ENCODE measurements at regions not wholly inside any gene's neighbourhood (a gene's known extent, or its start where the extent isn't known, plus 50 kb on each side); places are given as distances from the start of the nearest gene placed in this dataset.

DNA sequence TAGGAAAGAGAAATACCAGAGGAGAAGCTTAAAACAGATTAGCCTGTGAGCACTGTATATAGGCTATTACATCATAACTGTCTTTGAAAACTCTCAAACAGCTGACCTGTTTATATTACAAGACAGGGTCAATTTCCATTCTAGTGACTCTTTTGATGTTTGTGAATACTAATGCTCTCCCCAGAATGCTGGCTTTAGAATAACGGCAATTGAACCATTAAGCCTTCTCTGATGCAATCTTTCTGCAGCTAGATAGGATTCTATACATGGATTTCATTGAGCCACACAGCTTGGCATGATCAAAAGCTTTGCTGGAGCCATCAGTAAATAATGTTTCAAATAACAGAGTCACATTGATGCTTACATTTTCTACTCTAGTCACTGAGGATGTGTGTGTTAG, 122.7 kb upstream of the FAT3 start:
- no peak for TF ChIP-seq TAF1 (IDR thresholded peaks at IDR 0.05; ENCODE audit: borderline replicate concordance, low read depth, low read length)
- no peak for TF ChIP-seq JUND (IDR thresholded peaks at IDR 0.05)
- TF ChIP-seq EZH2phosphoT487 (IDR thresholded peaks at IDR 0.05; ENCODE audit: borderline replicate concordance, low read depth), result no peak
- no peak for TF ChIP-seq POLR2AphosphoS5 (IDR thresholded peaks at IDR 0.05; ENCODE audit: low read depth, low read length)
- TF ChIP-seq, protein P1, sequence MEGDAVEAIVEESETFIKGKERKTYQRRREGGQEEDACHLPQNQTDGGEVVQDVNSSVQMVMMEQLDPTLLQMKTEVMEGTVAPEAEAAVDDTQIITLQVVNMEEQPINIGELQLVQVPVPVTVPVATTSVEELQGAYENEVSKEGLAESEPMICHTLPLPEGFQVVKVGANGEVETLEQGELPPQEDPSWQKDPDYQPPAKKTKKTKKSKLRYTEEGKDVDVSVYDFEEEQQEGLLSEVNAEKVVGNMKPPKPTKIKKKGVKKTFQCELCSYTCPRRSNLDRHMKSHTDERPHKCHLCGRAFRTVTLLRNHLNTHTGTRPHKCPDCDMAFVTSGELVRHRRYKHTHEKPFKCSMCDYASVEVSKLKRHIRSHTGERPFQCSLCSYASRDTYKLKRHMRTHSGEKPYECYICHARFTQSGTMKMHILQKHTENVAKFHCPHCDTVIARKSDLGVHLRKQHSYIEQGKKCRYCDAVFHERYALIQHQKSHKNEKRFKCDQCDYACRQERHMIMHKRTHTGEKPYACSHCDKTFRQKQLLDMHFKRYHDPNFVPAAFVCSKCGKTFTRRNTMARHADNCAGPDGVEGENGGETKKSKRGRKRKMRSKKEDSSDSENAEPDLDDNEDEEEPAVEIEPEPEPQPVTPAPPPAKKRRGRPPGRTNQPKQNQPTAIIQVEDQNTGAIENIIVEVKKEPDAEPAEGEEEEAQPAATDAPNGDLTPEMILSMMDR (IDR thresholded peaks at IDR 0.05), result no peak
- no peak for TF ChIP-seq EP300 (IDR thresholded peaks at IDR 0.05; ENCODE audit: borderline replicate concordance in 1 of 2, low read depth in 1 of 2, low read length in 1 of 2)
- no peak for TF ChIP-seq RAD21 (IDR thresholded peaks at IDR 0.05; ENCODE audit: low read length)
- TF ChIP-seq, protein P2, sequence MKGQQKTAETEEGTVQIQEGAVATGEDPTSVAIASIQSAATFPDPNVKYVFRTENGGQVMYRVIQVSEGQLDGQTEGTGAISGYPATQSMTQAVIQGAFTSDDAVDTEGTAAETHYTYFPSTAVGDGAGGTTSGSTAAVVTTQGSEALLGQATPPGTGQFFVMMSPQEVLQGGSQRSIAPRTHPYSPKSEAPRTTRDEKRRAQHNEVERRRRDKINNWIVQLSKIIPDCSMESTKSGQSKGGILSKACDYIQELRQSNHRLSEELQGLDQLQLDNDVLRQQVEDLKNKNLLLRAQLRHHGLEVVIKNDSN (IDR thresholded peaks at IDR 0.05; ENCODE audit: borderline replicate concordance, low read depth), result no peak
- no peak for TF ChIP-seq FOXM1 (IDR thresholded peaks at IDR 0.05; ENCODE audit: low read depth)
- TF ChIP-seq CHD2 (IDR thresholded peaks at IDR 0.05; ENCODE audit: low read length, partially characterized antibody), result no peak
- TF ChIP-seq, protein P3, sequence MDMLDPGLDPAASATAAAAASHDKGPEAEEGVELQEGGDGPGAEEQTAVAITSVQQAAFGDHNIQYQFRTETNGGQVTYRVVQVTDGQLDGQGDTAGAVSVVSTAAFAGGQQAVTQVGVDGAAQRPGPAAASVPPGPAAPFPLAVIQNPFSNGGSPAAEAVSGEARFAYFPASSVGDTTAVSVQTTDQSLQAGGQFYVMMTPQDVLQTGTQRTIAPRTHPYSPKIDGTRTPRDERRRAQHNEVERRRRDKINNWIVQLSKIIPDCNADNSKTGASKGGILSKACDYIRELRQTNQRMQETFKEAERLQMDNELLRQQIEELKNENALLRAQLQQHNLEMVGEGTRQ (IDR thresholded peaks at IDR 0.05; ENCODE audit: borderline replicate concordance, low read depth, low read length), result no peak

Measured in SK-N-SH (cell line).